GM18867 (cell line): ENCODE measurements at regions not wholly inside any gene's neighbourhood (a gene's known extent, or its start where the extent isn't known, plus 50 kb on each side); places are given as distances from the start of the nearest gene placed in this dataset.
"Not testable (repeated sequence)": the region's sequence is repeated elsewhere in the genome, so short reads cannot be mapped to it uniquely, and the experiment has no call there.

Experiments
- ATAC-seq: cut with Tn5 transposase; IDR thresholded peaks from one replicate; pipeline ENCODE4 v1.9.1; 2021; ENCODE audit warnings: mild to moderate bottlenecking, moderate library complexity; ENCODE audit not compliant: unreplicated experiment

GRCh38 chr5:152527358-152528052, 122.4 kb upstream of the NMUR2 start:
- ATAC-seq = peak; percentile 77

DNA sequence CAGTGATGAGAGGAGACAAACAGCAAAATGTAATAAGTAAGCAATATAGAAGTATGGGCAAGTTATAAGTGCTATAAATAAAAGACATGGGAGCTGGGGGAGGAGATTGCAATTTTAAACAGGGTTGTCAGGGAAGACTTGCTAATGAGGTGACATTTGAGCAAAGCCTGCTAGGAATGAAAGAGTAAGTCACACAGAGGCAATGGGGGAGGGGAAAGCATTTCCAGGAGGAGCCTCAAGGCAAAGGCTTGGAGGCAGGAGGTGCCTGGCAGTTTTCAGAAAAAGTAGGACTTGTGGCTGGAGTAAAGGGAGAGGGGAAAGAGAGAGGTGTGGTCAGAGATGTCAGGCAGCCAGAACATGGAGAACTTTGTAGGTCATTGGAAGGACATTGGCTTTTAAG, 124.4 kb upstream of the NMUR2 start:
- ATAC-seq = no peak

GRCh38 chr5:152532714-152533113, 127.6 kb upstream of the NMUR2 start:
- ATAC-seq = peak; percentile 38

- no peak for ATAC-seq
Measured at GRCh38 chr5:152534641-152535040, 129.6 kb upstream of the NMUR2 start.

DNA sequence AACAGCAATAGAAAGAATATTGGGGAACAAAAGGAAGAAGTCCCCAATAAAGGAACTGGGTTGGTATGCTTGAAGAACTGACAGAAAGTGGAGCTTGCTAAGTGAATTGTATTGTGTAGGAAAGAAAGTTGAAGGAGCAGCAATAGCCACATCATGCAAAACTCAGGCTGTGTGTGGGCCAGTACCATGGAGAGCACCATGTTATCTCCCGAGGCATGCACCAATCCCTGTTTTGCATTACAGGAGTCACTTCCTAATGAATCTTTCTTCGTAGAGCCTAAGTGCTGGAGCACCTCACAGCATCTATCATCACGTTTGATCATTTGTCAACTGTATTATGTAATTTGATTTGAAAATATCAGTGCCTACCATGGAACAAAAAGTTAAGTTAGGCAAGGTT, 137.7 kb upstream of the NMUR2 start:
- ATAC-seq = no peak

DNA sequence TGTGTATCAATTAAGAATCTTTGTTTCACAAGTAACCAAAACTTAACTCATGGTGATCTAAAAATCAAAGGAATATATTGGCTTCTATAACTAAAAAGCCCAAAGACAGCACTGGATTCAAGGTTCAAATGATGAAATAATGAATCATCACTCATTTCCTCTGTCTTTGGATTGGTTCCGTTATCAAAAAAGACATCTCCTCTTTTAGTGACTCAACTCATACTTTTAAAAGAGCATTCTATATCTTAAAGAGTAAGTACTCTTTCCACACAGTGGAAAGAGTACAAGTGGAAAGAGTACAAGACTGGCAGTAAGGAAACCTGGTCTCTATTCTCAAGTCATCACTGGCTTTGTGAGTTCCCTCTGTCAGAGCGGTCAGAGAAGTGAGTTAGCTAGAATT, 141.4 kb upstream of the NMUR2 start:
- ATAC-seq = no peak

DNA sequence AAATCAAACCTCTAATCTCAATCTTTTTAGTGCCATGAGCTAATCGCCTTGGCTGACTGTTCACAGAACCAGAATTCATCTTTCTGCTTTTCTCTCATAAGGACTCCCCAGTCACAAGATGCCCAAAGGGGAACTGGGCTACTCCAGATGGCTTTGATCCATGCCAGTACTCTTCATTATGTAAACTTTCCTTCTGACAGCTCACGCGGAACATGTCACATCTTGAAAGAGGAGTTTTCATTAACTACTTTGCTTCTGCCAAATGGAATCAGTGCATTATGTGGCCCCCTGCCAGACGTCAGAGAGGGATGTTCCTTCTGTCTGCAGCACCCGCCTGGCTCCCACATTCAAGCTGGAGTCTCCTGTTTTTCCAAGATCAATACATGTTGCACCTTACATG, 142.1 kb upstream of the NMUR2 start:
- ATAC-seq = no peak

- ATAC-seq = no peak
Measured at GRCh38 chr5:152549709-152550108, 144.6 kb upstream of the NMUR2 start.

- ATAC-seq = peak; percentile 65
Measured at GRCh38 chr5:152551061-152551460, 146.0 kb upstream of the NMUR2 start.

- ATAC-seq = no peak
Measured at GRCh38 chr5:152556784-152557183, 151.7 kb upstream of the NMUR2 start.

- peak; percentile 86 for ATAC-seq
Measured at GRCh38 chr5:152560512-152561137, 155.5 kb upstream of the NMUR2 start.

GRCh38 chr5:152568016-152568415, 162.9 kb upstream of the NMUR2 start:
- ATAC-seq = no peak

DNA sequence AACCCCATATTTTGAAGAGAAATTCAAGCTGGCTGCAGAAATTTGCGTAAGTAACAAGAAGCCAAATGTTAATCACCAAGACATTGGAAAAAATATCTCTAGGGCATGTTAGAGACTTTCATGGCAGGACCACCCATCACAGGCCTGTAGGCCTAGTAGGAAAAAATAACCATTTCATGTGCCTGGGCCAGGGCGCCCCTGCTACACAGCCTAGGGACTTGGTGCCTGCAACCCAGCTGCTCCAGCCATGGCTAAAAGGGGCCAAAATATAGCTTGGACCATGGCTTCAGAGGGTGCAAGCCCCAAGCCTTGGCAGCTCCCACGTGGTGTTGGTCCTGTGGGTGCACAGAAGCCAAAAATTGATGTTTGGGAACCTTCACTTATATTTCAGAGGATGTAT, 167.7 kb upstream of the NMUR2 start:
- no peak for ATAC-seq

- ATAC-seq = no peak
Measured at GRCh38 chr5:152584103-152584502, 179.0 kb upstream of the NMUR2 start.

GRCh38 chr5:152592416-152592815, 187.3 kb upstream of the NMUR2 start:
- ATAC-seq = no peak

- no peak for ATAC-seq
Measured at GRCh38 chr5:152593388-152593787, 188.3 kb upstream of the NMUR2 start.

- no peak for ATAC-seq
Measured at GRCh38 chr5:152595405-152595804, 190.3 kb upstream of the NMUR2 start.

DNA sequence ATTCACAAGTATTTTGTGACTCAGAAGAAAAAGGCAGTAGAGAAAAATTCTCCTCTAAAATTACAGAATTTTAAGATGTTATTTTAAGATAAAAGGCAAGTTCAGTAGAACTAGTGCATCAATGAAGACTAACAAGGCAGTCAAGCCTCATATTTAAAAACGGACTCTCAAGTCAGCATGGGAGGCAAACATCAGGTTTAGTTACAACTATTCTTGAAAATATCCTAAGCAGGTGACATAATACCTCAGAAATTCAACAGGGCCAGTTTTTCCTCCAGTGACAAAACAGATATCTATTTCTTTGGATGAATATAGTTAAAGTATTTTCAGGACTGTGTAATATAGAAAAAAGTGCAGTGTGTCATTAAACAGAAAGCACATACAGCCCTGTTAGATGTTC, 194.0 kb upstream of the NMUR2 start:
- ATAC-seq = no peak

- ATAC-seq = no peak
Measured at GRCh38 chr5:152601806-152602732, 197.0 kb upstream of the NMUR2 start.

- ATAC-seq = not testable (repeated sequence)
Measured at GRCh38 chr5:152606050-152606449, 201.0 kb upstream of the NMUR2 start.

DNA sequence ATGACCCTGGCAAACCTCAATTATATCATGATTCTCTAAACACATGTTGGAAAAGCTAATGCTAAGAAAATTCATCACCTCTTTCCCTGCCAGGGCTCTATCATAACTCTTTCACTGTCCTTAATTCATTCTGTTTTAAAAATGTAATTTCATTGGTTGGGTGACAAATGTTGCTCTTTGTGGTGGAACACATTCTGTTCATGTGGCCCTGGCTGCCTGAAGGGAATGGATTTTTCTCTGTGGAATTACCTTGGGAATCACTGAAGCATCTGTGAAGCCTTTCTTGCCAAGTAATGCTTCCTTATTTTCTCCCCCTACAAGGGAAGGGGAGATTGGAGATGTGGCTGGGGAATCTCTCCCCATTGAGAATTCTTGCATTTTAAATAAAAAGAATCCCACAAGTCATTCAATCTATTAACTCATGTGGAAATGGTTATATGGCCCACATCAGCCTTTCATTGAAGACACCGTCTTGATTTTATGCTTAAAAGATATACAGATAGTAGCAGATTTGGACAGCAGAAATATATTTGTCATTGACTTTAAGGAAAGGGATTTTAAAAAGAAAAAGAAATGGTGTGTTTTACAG, 201.8 kb upstream of the NMUR2 start:
- no peak for ATAC-seq
